Dermis blood vessel endothelial cell (primary cell): ENCODE measurements at regions not wholly inside any gene's neighbourhood (a gene's known extent, or its start where the extent isn't known, plus 50 kb on each side); places are given as distances from the start of the nearest gene placed in this dataset.

Experiments used
- DNase-seq: peaks from one replicate; pipeline ENCODE4 v3.0.0; 2010

DNA sequence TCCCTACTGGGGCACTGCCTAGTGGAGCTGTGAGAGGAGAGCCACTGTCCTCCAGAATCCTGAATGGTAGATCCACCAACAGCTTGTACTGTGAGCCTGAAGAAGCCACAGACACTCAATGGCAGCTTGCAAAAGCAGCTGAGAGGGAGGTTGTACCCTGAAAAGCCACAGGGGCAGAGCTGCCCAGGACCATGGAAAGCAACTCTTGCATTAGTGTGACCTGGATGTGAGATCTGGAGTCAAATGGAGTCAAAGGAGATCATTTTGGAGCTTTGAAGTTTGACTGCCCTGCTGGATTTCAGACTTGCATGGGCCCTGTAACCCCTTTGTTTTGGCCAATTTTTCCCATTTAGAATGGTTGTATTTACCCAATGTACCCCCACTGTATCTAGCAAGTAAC lies 871.4 kb upstream of the PRMT6 start:
- DNase-seq = no peak

DNA sequence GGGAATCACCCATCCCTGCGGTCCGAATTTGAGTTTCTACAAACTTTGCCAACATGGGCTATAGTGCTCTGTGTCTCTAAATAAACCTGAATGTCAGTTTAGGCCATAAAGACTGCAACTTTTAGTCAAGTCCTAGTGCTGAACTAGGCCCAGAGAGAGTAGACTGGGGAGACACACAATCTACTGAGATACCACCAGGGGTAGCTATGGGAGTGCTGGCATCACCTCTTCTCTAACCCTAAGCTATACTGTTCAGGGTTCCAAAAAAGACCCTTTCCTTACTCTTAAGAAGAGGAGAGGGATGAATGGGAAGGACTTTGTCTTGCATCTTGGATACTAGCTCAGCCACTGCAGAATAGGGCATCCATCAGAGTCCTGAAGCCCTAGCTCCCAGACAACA lies 866.7 kb upstream of the PRMT6 start:
- no peak for DNase-seq

DNA sequence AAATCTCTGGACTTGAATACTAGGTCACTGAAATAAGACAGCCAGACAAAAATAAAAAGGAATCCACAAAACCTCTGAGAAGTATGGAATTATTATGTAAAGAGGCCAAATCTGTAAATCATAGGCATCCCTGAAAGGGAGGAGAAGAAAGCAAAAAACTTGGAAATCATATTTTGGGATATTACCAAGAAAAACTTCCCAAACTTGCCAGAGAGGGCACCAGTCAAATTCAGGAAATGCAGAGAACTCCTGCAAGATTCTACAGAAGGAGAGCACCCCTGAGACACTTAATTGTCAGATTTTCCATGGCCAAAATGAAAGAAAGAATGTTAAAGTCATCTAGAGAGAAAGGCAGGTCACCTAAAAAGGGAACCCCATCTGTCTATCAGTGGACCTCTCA lies 862.3 kb upstream of the PRMT6 start:
- no peak for DNase-seq

DNA sequence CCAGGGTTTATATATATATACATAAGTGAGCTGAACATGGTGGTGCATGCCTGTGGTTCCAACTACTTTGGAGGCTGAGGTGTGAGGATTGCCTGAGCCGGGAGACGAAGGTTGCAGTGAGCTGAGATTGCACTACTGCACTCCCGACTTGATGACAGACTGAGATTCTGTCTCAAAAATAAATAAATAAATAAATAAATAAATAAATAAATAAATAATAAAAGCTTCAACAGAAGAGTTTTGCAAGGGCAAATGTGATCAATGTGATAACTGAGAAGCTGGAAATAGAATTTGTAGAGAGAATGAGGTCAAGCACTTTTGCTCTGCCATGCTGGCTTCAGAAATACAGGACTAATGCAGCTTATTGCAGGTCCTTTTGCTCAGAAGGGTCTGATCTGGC lies 855.8 kb upstream of the PRMT6 start:
- no peak for DNase-seq

DNA sequence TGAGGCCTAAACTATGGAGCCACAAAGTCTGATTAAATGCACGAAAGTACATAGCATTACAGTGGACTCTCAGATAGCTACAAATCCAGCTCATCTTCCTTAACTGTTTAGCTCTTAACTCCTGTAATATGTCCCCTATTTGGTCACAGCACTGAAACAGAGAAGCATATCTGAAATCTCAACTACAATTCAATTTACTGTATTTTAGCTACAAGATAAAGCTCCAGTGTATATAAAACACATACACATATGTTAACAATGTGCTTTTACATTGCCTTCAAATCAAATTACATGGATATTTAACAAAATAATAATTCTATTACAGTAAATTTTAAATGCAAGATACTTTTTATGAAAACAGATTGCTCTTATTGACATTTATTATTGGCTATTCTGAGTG lies 849.3 kb upstream of the PRMT6 start:
- no peak for DNase-seq

DNA sequence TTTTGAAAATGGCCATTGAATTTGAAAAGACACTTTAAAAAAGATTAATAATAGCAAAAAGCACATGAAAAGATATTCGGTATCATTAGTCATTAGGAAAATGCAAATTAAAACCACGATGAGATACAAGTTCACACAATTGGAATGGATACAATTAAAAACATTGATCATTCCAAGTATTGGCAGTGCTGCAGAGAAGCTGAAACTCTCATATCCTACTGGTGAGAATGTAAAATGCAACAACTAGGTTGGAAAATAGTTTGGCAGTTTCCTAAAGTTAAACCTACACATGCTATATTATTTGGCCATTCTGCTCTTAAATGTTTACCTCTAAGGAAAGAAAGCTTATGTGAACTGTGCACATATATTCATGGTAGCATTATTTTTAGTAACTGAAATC lies 838.7 kb upstream of the PRMT6 start:
- DNase-seq = no peak

DNA sequence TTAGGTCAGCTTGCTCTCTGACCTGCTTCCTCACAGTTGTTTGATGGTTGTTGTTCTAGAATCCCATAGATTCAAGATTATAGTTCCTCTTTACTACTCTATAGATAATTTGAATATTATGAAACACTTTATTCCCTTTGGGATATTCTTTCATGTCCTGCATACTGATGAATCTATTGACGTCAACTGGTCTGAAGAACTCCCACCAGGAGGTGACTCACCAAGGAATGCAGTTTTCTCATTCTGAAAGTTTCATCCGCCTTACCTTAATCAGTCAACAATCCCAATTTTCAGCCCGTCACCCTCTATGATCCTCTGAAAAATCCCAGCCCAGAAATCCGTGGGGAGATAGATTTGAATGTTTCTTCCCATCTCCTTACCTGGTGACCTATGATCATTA lies 834.1 kb upstream of the PRMT6 start:
- no peak for DNase-seq

DNA sequence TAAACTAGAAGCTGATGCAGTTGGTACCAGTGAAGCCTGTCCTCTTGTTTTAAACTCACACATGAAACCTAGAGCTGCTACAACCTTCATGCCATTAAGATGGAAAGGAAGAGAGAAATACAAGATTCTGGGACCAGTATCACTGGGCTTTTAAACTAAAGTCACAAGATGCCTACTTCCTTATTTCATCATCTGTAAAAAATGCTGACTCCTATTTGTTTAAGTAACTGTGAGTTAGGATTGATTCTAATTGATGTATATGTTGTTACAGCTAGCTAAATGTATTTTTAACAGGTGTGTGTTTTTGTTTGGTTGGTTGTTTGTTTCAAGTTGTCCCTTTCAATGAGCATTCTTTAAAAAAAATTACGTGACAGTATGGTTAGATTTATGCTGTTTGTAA lies 833.3 kb upstream of the PRMT6 start:
- no peak for DNase-seq

DNA sequence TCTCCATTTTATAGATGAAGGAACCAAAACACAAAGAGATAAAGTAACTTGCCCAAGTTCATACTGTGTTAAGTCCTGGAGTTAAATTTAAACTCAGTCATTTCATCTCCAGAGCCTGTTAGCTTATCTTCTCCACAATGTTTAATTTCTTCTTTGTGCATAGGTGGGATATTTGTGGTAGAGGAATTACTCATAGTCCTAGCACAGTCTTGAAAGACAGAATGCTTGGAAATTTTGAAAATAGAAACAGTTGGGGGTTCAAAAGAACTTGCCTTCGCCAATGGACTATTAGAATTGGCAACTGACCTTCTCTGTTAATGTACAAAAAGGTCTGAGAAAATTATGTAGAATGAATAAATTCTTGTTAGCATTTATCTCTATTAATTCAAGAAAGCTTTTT lies 832.0 kb upstream of the PRMT6 start:
- no peak for DNase-seq

DNA sequence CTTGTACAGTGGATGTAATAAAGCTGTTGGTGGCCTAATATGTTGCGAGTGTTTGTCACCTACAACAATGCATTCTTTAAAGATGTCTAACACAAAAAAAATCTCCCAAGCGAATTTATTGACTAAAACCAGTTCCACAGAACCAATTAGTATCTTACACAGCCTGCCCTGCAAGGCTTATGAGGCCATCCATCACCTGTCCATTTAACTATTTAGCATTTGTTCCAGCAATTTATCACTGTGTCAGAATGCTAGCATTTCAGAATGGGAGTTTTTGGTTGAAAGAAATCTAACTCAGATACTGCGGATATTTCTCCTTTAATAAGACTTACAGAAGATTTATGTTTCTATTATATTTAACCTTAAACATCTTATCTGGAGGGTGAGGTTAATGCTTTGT lies 831.1 kb upstream of the PRMT6 start:
- DNase-seq = no peak

DNA sequence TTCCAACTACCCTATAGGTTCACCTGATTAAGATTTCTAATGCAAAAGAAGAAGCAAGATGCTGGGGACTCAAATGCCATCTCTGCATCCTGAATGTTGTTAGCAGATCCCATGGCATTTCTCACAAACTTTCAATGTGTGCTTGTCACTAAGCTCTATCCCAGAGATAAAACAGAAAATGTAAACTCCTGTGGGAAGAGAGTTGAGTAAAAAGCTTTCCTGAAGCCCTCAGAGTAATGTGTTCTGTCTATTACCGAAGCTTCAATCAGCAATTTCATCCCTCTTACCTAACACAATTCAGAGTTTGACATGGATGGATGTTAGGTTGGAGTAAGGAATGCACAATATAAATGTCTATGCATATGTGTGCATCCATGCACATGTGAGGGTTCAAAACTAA lies 829.9 kb upstream of the PRMT6 start:
- DNase-seq = no peak

DNA sequence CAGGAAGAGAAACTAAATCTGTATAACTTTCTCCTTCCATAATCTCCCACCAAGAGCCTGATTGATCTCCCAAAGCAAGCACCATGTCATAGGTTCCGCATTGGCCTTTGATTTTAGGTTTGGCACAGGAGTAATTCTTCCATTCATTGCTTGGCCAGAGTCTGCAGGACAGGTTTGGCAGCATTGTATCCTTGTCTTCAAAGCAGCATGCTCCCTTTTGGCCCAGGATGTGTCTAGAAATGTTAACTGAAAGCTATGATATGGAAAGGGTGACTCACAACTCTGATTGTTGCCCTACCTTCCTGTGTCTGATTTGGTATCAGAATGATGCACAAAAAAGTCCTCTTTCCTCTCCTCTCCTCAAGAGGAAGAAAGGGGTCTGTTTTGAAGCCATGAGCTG lies 824.3 kb upstream of the PRMT6 start:
- no peak for DNase-seq

DNA sequence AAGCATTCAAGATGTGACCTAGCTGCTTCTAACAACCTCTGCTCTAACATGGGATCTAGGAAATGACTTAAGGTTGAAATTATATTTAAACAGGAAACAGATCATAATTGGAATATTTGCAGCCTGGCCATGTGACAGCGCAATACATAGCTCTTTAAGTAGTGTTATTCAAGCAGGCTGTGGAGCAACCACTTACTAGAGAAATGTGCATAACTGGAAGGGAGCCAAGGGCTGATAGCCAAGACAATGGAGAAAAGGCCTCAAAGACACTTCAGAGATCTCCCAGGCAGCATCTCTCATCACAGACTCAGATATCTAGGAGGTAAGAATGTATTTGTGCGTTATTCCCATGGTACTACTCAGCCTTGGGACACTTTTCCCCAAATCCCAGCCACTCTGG lies 823.0 kb upstream of the PRMT6 start:
- no peak for DNase-seq

DNA sequence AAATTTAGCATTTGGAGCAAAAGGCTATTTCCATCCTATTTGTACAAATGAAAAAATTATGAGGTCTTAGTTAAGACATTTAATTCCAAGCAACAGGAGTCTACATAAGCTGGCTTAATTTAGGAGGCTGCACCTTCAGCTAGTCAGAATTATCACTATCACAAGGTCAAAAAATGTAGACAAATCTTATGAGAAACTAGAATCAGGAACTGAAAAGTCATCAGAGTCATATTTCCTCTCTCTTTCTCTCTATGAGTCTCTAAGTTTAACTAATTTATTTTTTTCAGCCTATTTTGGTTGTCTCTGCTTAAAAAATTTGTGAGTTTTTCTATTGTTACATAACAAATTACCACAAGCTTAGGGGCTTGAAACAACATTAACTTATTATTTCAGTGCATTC lies 807.1 kb upstream of the PRMT6 start:
- DNase-seq = no peak

DNA sequence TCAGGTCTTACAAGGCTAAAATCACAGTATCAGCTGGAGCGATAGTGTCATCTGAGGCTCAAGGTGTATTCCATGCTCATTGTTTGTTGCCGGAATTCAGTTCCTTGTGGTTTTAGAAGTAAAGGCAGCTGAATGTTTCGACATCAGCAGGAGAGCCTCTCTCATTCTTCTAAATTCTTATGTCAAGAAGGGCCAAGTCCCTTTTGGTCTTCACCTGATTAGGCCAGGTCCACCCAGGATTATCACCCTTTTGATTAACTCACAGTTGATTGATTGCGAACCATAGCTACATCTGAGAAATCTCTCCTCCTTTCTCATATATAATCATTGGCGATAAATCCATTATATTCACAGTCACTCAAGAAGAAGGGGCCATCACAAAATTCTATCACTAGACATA lies 806.7 kb upstream of the PRMT6 start:
- no peak for DNase-seq

DNA sequence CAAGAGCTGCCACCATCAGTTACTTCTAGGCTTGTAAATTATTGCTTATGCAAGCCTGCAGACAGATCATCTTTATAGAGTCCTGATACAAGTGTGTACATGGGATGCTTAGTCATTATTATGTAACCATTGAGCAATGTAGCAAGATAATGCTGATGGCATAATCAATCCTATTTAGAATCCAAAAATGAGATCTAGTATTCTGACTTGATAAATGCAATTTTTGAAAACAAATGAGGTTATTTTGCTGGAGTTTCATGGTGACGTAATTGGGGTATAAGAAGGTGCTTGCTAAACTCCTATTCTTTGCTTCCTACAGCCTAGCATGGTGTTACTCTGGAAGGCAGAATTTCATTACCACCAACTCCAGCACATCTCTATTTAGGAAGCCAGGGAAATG lies 801.7 kb upstream of the PRMT6 start:
- no peak for DNase-seq

DNA sequence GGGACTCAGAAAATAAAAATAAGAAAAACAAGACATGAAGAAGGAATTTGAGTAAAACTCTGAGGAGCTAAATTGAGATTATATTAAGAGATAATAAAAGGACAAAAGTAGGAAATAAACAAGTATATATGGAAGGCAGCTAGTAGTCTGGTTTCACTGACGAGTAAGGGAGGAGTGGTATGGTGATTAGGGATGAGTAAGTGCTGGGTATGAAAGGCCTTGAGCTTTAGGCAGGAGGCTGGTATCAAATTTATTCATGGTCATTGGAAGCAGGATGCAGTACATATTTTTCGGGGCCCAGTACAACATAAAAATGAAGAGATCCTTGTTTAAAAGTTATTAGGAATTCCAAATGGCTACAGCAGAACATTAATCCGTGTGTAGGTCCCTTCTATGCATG lies 789.7 kb upstream of the PRMT6 start:
- no peak for DNase-seq

DNA sequence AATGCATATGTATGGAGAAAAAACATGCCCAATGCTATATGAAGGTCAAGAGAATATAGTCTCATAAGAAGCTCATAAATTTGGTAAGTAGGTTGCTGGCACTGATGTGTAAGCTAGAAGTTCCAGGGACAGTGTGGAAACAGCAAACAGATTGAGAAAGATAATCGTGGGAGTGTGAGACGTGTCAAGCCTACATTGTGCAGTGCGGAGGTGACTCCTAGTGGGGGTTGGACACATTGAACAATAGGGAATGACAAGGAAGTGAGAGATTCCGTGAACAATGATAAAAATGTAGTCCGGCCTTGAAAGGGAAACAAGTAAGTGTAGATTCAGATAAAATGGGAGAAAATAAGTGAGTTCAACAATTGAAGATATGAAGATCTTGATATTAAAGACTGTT lies 788.4 kb upstream of the PRMT6 start:
- no peak for DNase-seq

DNA sequence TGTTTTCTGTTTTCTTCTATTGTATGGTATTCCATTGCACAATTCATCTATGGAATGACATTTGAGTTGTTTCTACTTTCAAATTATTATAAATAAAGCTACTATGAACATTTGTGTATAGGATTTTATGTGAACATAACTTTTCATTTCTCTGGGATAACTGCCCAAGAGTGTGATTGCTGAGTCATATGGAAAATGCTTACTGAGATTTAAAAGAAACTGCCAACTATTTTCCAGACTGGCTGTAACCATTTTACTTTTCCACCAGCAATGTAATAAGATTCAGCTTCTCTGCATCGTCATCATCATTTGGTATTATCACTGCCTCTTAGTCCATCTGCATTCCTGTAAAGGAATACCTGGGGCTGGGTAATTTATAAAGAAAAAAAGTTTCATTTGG lies 779.6 kb upstream of the PRMT6 start:
- no peak for DNase-seq

DNA sequence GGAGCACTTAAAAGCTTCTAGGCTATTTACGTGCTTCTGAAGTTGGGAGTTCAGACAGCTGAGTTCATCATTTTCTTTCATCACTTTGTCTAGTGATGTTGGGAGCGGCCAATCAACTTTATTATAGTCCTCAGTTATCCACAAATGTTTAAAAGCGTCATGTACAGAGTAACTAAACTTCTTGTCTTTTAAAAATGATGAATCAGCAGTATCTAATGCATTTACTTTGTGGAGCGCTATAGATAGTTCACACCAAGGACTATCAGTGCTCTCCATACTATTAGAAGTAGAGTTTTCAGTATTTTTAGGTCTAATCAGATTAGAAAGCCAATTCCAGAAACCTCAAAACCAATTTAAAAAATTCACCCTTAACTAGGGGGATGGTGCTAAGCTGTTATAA lies 778.7 kb upstream of the PRMT6 start:
- no peak for DNase-seq

DNA sequence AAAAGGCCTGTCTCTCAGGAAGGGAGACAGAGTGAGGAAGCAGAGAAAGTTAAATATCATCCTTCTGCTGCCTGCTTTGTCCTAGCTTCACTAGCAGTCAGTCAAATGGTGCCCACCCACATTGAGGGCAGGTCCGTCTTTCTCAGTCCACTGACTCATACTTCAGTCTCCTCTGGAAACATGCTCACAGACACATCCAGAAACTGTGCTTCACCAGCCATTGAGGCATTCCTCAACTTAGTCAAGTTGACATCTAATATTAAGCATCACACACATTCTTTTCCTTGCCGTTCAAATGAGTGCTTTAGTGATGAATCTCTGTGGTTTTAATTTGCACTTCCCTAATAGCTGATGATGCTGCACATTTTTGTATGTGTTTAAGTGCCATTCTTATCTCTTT lies 777.8 kb upstream of the PRMT6 start:
- DNase-seq = no peak

DNA sequence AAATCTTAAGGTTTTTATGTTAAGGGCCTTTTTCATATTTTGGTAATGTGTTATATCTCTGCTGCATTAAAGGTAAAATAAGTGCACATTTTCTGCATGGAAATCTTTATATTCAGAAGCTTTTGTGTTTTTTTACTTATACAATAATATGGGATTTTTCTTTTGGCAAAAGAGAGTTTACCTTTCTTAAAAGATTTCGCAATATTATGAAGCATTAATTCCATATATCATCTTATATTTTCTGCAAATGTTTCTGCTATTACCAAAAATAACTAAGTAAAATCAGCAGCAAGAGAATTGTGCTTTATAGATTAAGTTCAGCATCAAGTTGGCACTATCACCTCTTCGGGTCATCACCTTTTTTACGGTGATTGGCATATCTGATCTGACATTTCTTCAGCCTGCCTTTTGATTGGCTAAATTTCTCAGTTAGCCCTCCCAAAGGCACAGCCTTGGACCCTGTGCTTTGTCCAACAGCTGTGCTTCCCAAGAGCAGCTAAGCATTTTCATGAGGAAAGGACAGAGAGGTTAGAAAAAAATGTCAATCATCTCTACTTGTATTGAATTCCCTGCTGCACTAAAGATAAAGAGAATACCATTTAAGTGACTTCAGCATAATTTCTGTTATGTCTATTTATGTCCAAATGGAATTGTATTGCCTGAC lies 767.1 kb upstream of the PRMT6 start:
- DNase-seq = no peak

DNA sequence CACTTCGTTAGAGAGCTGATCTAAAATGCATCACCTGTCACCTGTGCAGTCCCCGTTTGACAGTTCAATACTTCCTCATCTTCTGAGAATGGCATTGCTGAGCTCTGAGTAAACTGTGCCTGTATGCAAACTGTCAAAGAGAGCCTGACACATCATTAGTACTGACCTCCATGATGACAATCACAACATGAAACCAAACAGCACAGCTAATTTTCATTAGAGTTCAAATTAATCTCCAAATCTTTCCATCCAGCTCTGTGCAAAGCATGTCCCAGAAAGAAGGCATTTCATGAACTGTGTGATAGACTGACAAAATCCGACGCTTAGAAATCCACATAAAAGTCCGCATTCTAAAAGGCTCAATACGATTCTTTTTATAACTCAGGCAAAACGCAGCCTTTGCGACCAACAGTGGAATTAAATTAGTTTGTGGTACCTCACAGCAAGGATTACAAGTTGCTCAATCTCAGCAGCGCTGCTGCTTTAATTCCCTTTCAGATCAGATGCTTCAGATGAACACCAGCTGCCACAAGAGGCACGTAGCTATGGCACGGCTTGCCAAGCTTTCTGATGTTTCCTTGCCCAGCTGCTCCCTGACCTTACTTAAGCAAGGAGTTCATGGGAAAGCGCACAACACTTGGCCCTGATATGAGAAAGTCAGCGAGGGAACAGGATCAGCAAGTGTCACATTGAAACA lies 765.5 kb upstream of the PRMT6 start:
- DNase-seq = no peak

DNA sequence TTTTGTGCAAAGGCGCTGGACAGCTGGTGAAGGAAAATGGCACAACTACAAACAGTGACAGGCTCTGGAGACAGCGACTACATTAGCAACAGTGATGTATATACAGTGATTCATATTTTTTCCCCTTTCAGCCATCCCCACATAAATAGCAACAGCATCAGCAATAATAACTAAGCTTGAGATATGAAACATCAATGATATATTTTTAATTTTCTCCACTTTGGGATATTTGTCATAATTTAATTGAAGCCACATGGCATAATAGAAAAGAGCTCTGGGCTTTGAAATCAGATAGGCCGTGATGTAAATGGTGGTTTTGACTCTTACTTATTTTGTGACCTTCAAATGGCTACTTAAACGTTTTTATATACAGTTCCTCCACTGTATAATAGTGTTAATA lies 764.3 kb upstream of the PRMT6 start:
- no peak for DNase-seq

DNA sequence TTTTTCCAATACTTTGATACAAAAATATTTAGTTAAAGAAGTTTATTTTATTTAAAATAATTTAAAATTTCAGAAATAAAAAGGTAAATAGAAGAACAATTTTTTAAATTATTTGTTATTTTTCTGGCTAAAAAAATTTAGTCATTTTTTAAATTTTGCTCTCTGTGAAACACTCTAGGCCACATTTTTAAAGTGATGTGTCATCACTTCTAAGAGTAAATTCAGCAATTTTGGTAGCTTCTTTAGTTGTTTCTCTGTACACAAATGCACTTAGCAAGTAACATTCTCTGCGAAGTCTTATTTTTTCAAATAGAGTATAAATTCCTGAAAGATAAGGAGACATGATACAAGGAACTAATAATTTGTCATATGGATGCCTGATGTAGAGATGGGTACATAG lies 760.0 kb upstream of the PRMT6 start:
- DNase-seq = no peak
